GM18858 (cell line): ENCODE measurements at regions not wholly inside any gene's neighbourhood (a gene's known extent, or its start where the extent isn't known, plus 50 kb on each side); places are given as distances from the start of the nearest gene placed in this dataset.

Source experiments
- ATAC-seq: cut with Tn5 transposase; IDR thresholded peaks from one replicate; pipeline ENCODE4 v1.9.1; 2021; ENCODE audit not compliant: unreplicated experiment

- peak; percentile 19 for ATAC-seq
Observed at GRCh38 chr6:113644861-113645575, 212.1 kb upstream of the MARCKS start.

- ATAC-seq = no peak
Observed at GRCh38 chr6:113645576-113645970, 211.6 kb upstream of the MARCKS start.

GRCh38 chr6:113645986-113646385 is 211.2 kb upstream of the MARCKS start:
- no peak for ATAC-seq

- ATAC-seq = no peak
Observed at GRCh38 chr6:113646701-113647100, 210.4 kb upstream of the MARCKS start.

GRCh38 chr6:113647143-113647889 is 209.8 kb upstream of the MARCKS start:
- peak; percentile 30 for ATAC-seq

- ATAC-seq = no peak
Observed at GRCh38 chr6:113648698-113649097, 208.4 kb upstream of the MARCKS start.

GRCh38 chr6:113649276-113649675 is 207.9 kb upstream of the MARCKS start:
- no peak for ATAC-seq

- ATAC-seq = no peak
Observed at GRCh38 chr6:113649880-113650609, 207.1 kb upstream of the MARCKS start.

- ATAC-seq = no peak
Observed at GRCh38 chr6:113650610-113650979, 206.6 kb upstream of the MARCKS start.

GRCh38 chr6:113651120-113651519 is 206.0 kb upstream of the MARCKS start:
- ATAC-seq = no peak

GRCh38 chr6:113651920-113652319 is 205.2 kb upstream of the MARCKS start:
- no peak for ATAC-seq

GRCh38 chr6:113653275-113653674 is 203.9 kb upstream of the MARCKS start:
- no peak for ATAC-seq

- ATAC-seq = no peak
Observed at GRCh38 chr6:113654396-113654795, 202.7 kb upstream of the MARCKS start.

GRCh38 chr6:113655761-113656160 is 201.4 kb upstream of the MARCKS start:
- no peak for ATAC-seq

- ATAC-seq = no peak
Observed at GRCh38 chr6:113659762-113660404, 197.3 kb upstream of the MARCKS start.

- ATAC-seq = no peak
Observed at GRCh38 chr6:113660819-113661218, 196.3 kb upstream of the MARCKS start.

- ATAC-seq = no peak
Observed at GRCh38 chr6:113662093-113662665, 195.0 kb upstream of the MARCKS start.

- peak; percentile 64 for ATAC-seq
Observed at GRCh38 chr6:113662688-113663333, 194.3 kb upstream of the MARCKS start.

GRCh38 chr6:113664909-113665308 is 192.2 kb upstream of the MARCKS start:
- no peak for ATAC-seq

- ATAC-seq = peak; percentile 46
Observed at GRCh38 chr6:113668641-113669408, 188.3 kb upstream of the MARCKS start.
